ENCODE measurements at regions not wholly inside any gene's neighbourhood (a gene's known extent, or its start where the extent isn't known, plus 50 kb on each side); places are given as distances from the start of the nearest gene placed in this dataset.

GRCh38 chr6:884570-884969 is 191.6 kb upstream of the EXOC2 start:
- Histone ChIP-seq H4K20me1 (ENCODE audit: insufficient read depth) (no peaks in the 10 kb centered on the region), H3K79me2 (ENCODE audit: insufficient read depth) (no peaks in the 10 kb centered on the region), H3K4me2 (ENCODE audit: unreplicated experiment) (no peak overlapping the region), H3K4me3 (no peak overlapping the region), H3K27ac (no peak overlapping the region), H3K9me2 (ENCODE audit: insufficient read depth) (no peaks in the 10 kb centered on the region), H3K9me3 (ENCODE audit: low read depth) (no peaks in the 10 kb centered on the region), H3K27me3 (replicated peaks; ENCODE audit: insufficient read depth) (no peaks in the 10 kb centered on the region; the same call in none of the 2 replicates), H2AFZ (no peak overlapping the region), H3K9ac (no peak overlapping the region), H3K4me1 (ENCODE audit: insufficient read depth) (no peaks in the 10 kb centered on the region), H3F3A (ENCODE audit: insufficient read depth) (no peaks in the 10 kb centered on the region), H3K36me3 (ENCODE audit: low read depth) (no peaks in the 10 kb centered on the region)
- in situ Hi-C loops (cut with MboI): no loop called here
- TF ChIP-seq EZH2phosphoT487 (IDR thresholded peaks at IDR 0.05; ENCODE audit: insufficient read depth, low read depth): no peak
- no peak for TF ChIP-seq EZH2 (IDR thresholded peaks at IDR 0.05; ENCODE audit: insufficient read depth, poor library complexity, severe bottlenecking)
- 50% methylated on average over 2 of the region's 2 CpGs for WGBS, 2 experiments (ENCODE audit: low coverage in 1 of 2, low lambda C conversion rate in 2 of 2, missing lambda C conversion rate in 2 of 2)
- DNase-seq: no peak

GRCh38 chr6:882084-882598 is 189.2 kb upstream of the EXOC2 start:
- Histone ChIP-seq H3F3A (ENCODE audit: insufficient read depth) (no peaks in the 10 kb centered on the region), H2AFZ (no peak overlapping the region), H3K9ac (no peak overlapping the region), H3K4me2 (ENCODE audit: unreplicated experiment) (no peak overlapping the region), H3K9me3 (ENCODE audit: low read depth) (no peaks in the 10 kb centered on the region), H4K20me1 (ENCODE audit: insufficient read depth) (no peaks in the 10 kb centered on the region), H3K27ac (no peak overlapping the region), H3K36me3 (ENCODE audit: low read depth) (no peaks in the 10 kb centered on the region), H3K4me1 (ENCODE audit: insufficient read depth) (no peaks in the 10 kb centered on the region), H3K9me2 (ENCODE audit: insufficient read depth) (no peaks in the 10 kb centered on the region), H3K79me2 (ENCODE audit: insufficient read depth) (no peaks in the 10 kb centered on the region), H3K4me3 (no peak overlapping the region), H3K27me3 (replicated peaks; ENCODE audit: insufficient read depth) (no peaks in the 10 kb centered on the region; the same call in none of the 2 replicates)
- DNase-seq: no peak
- no peak for TF ChIP-seq EZH2phosphoT487 (IDR thresholded peaks at IDR 0.05; ENCODE audit: insufficient read depth, low read depth)
- TF ChIP-seq EZH2 (IDR thresholded peaks at IDR 0.05; ENCODE audit: insufficient read depth, poor library complexity, severe bottlenecking): no peak
- WGBS, 2 experiments (ENCODE audit: low coverage in 1 of 2, low lambda C conversion rate in 2 of 2, missing lambda C conversion rate in 2 of 2): 66 to 70% methylated on average over 11 of the region's 11 CpGs
- in situ Hi-C loops (cut with MboI): no loop called here

- WGBS, 2 experiments (ENCODE audit: low coverage in 1 of 2, low lambda C conversion rate in 2 of 2, missing lambda C conversion rate in 2 of 2): 30 to 34% methylated on average over 11 of the region's 11 CpGs
- in situ Hi-C loops (cut with MboI): no loop called here
- no peak overlapping the region for H2AFZ ChIP-seq
These were observed 185.2 kb upstream of the EXOC2 start for GRCh38 chr6:878179-878578.

GRCh38 chr6:875012-875411 is 182.1 kb upstream of the EXOC2 start:
- Histone ChIP-seq H3K4me1 (ENCODE audit: insufficient read depth) (no peaks in the 10 kb centered on the region), H3K27me3 (replicated peaks; ENCODE audit: insufficient read depth) (peaks cover 10% of the 10 kb centered on the region), H4K20me1 (ENCODE audit: insufficient read depth) (no peaks in the 10 kb centered on the region), H3K9ac (no peak overlapping the region), H3K9me3 (ENCODE audit: low read depth) (no peaks in the 10 kb centered on the region), H3K79me2 (ENCODE audit: insufficient read depth) (no peaks in the 10 kb centered on the region), H3K27ac (no peak overlapping the region), H2AFZ (no peak overlapping the region), H3K9me2 (ENCODE audit: insufficient read depth) (no peaks in the 10 kb centered on the region), H3K4me2 (ENCODE audit: unreplicated experiment) (no peak overlapping the region), H3F3A (ENCODE audit: insufficient read depth) (no peaks in the 10 kb centered on the region), H3K36me3 (ENCODE audit: low read depth) (no peaks in the 10 kb centered on the region), H3K4me3 (no peak overlapping the region)
- in situ Hi-C loops (cut with MboI): no loop called here
- no peak for DNase-seq
- WGBS, 2 experiments (ENCODE audit: low coverage in 1 of 2, low lambda C conversion rate in 2 of 2, missing lambda C conversion rate in 2 of 2): 71 to 73% methylated on average over 8 of the region's 8 CpGs
- TF ChIP-seq EZH2 (IDR thresholded peaks at IDR 0.05; ENCODE audit: insufficient read depth, poor library complexity, severe bottlenecking): no peak
- TF ChIP-seq EZH2phosphoT487 (IDR thresholded peaks at IDR 0.05; ENCODE audit: insufficient read depth, low read depth): no peak

More at GRCh38 chr6:878179-878578, 185.2 kb upstream of the EXOC2 start:
- Histone ChIP-seq H4K20me1 (ENCODE audit: insufficient read depth) (no peaks in the 10 kb centered on the region), H3K27ac (no peak overlapping the region), H3K9me2 (ENCODE audit: insufficient read depth) (no peaks in the 10 kb centered on the region), H3K27me3 (replicated peaks; ENCODE audit: insufficient read depth) (peaks cover 10% of the 10 kb centered on the region; the same call in 1 of the 2 replicates), H3K9ac (no peak overlapping the region), H3K36me3 (ENCODE audit: low read depth) (no peaks in the 10 kb centered on the region), H3K4me1 (ENCODE audit: insufficient read depth) (no peaks in the 10 kb centered on the region), H3K79me2 (ENCODE audit: insufficient read depth) (no peaks in the 10 kb centered on the region), H3K4me2 (ENCODE audit: unreplicated experiment) (no peak overlapping the region), H3F3A (ENCODE audit: insufficient read depth) (no peaks in the 10 kb centered on the region), H3K4me3 (no peak overlapping the region), H3K9me3 (ENCODE audit: low read depth) (no peaks in the 10 kb centered on the region)
- DNase-seq: no peak
- TF ChIP-seq EZH2 (IDR thresholded peaks at IDR 0.05; ENCODE audit: insufficient read depth, poor library complexity, severe bottlenecking) (no peak), EZH2phosphoT487 (IDR thresholded peaks at IDR 0.05; ENCODE audit: insufficient read depth, low read depth) (no peak)

All from GM23248 (cell line).